H1 (cell line): ENCODE measurements at regions not wholly inside any gene's neighbourhood (a gene's known extent, or its start where the extent isn't known, plus 50 kb on each side); places are given as distances from the start of the nearest gene placed in this dataset.
"Not testable (repeated sequence)": the region's sequence is repeated elsewhere in the genome, so short reads cannot be mapped to it uniquely, and the experiment has no call there.

Experiments
- CTCF ChIA-PET: fragments of 300-600 bp; sonication (Branson Sonifier 250); formaldehyde crosslinking; loops from one replicate; lab custom pipeline; 2021; ENCODE audit not compliant: partially characterized antibody; lab: Charles Lee
- POLR2A ChIA-PET: fragments of 300-600 bp; sonication (Branson Sonifier 250); formaldehyde crosslinking; loops from one replicate; lab custom pipeline; 2021; ENCODE audit warnings: inconsistent platforms; ENCODE audit not compliant: partially characterized antibody; lab: Charles Lee
- DNase-seq, 2 experiments: peaks; one replicate each; pipeline versions ENCODE4 v3.0.0 to v3.0.0-alpha.2; 2010 to 2022; ENCODE audit warnings: low spot score in 2 of 2, low read depth in 1 of 2, mixed read lengths in 1 of 2
- FAIRE-seq: peaks from 2 replicates; lab custom pipeline; 2011; peaks lifted over from hg19 to GRCh38; lab: Jason Lieb, UNC
- H2AFZ ChIP-seq: 2 replicates; pipeline ENCODE4 v1.8.1; 2012; ENCODE audit warnings: low read length, inconsistent platforms
- H2AK5ac ChIP-seq: 2 replicates; pipeline ENCODE4 v1.6.1; 2013; ENCODE audit warnings: low read depth, low read length
- H2BK120ac ChIP-seq: replicated peaks from 2 replicates; pipeline ENCODE3; 2013; ENCODE audit warnings: low read depth, low read length, inconsistent platforms
- H2BK12ac ChIP-seq: 2 replicates; pipeline ENCODE4 v1.6.1; 2013; ENCODE audit warnings: low read depth, low read length
- H2BK15ac ChIP-seq: 2 replicates; pipeline ENCODE4 v1.6.1; 2013; ENCODE audit warnings: low read length
- H2BK20ac ChIP-seq: 2 replicates; pipeline ENCODE4 v1.6.1; 2013; ENCODE audit warnings: low read length
- H2BK5ac ChIP-seq: 2 replicates; pipeline ENCODE4 v1.6.1; 2013; ENCODE audit warnings: low read depth, low read length
- H3K14ac ChIP-seq: 2 replicates; pipeline ENCODE4 v1.6.1; 2013; ENCODE audit warnings: inconsistent platforms; ENCODE audit not compliant: insufficient read length
- H3K18ac ChIP-seq: 2 replicates; pipeline ENCODE4 v1.6.1; 2013; ENCODE audit warnings: low read length; ENCODE audit errors: extremely low read depth
- H3K23ac ChIP-seq: 2 replicates; pipeline ENCODE4 v1.6.1; 2013; ENCODE audit warnings: inconsistent platforms; ENCODE audit not compliant: insufficient read length
- H3K23me2 ChIP-seq: 2 replicates; pipeline ENCODE4 v1.6.1; 2013; ENCODE audit warnings: low read depth, low read length
- H3K27ac ChIP-seq: 2 replicates; pipeline ENCODE4 v1.6.1; 2011; ENCODE audit warnings: low read depth, low read length, inconsistent platforms
- H3K27me3 ChIP-seq, 4 experiments: replicated peaks in 1 of 4; 1 replicate in 1 of 4; 2 replicates in 3 of 4; pipeline versions ENCODE4 v1.6.1 to v1.8.1; 2011 to 2013; ENCODE audit warnings: low read length in 3 of 4, mild to moderate bottlenecking in 3 of 4, inconsistent platforms in 2 of 4, mixed read lengths in 2 of 4, moderate library complexity in 1 of 4; ENCODE audit not compliant: control insufficient read depth in 3 of 4, insufficient read depth in 3 of 4; ENCODE audit errors: extremely low read depth in 1 of 4
- H3K36me3 ChIP-seq, 4 experiments: 2 replicates each; pipeline versions ENCODE4 v1.6.1 to v1.8.1; 2011 to 2013; ENCODE audit warnings: mild to moderate bottlenecking in 4 of 4, low read length in 3 of 4, moderate library complexity in 2 of 4, control low read depth in 1 of 4, inconsistent platforms in 1 of 4; ENCODE audit not compliant: insufficient read depth in 4 of 4, control insufficient read depth in 2 of 4
- H3K4ac ChIP-seq: replicated peaks from 2 replicates; pipeline ENCODE3; 2013; ENCODE audit warnings: low read length, low read depth, mixed read lengths, inconsistent platforms; ENCODE audit not compliant: insufficient read length
- H3K4me1 ChIP-seq, 4 experiments: replicated peaks in 1 of 4; 1 replicate in 1 of 4; 2 replicates in 3 of 4; pipeline versions ENCODE4 v1.6.1 to v1.8.1; 2011 to 2013; ENCODE audit warnings: low read length in 3 of 4, inconsistent platforms in 2 of 4, mixed read lengths in 1 of 4; ENCODE audit not compliant: insufficient read depth in 4 of 4, control insufficient read depth in 3 of 4
- H3K4me2 ChIP-seq, 2 experiments: 2 replicates each; pipeline versions ENCODE4 v1.6.1 to v1.8.1; 2011 to 2013; ENCODE audit warnings: low read depth in 2 of 2, low read length in 2 of 2, control low read depth in 1 of 2, inconsistent platforms in 1 of 2, mild to moderate bottlenecking in 1 of 2; ENCODE audit not compliant: insufficient read depth in 1 of 2
- H3K4me3 ChIP-seq, 4 experiments: fragments of 200-600, 300-600 bp in 1 of 4; sonication (generic), shearing (Covaris generic), sonication (Bioruptor Twin) in 1 of 4; 2 replicates each; pipeline versions ENCODE4 v1.5.1 to v1.8.1; 2011 to 2016; ENCODE audit warnings: low read length in 4 of 4, low read depth in 3 of 4, control low read depth in 2 of 4, inconsistent platforms in 2 of 4, mild to moderate bottlenecking in 2 of 4, mixed read lengths in 1 of 4, moderate library complexity in 1 of 4; ENCODE audit not compliant: insufficient read depth in 2 of 4; ENCODE audit errors: extremely low read depth in 1 of 4
- H3K56ac ChIP-seq: replicated peaks from 2 replicates; pipeline ENCODE3; 2013; ENCODE audit warnings: low read depth, mild to moderate bottlenecking, mixed read lengths, low read length, inconsistent platforms; ENCODE audit not compliant: insufficient read length
- H3K79me1 ChIP-seq: 2 replicates; pipeline ENCODE4 v1.6.1; 2013; ENCODE audit warnings: low read depth, low read length, control low read depth
- H3K79me2 ChIP-seq, 2 experiments: 2 replicates each; pipeline versions ENCODE4 v1.6.1 to v1.8.1; 2012 to 2013; ENCODE audit warnings: low read length in 2 of 2, mild to moderate bottlenecking in 2 of 2, inconsistent platforms in 1 of 2; ENCODE audit not compliant: insufficient read depth in 2 of 2, control insufficient read depth in 1 of 2
- H3K9ac ChIP-seq, 4 experiments: replicated peaks in 1 of 4; 1 replicate in 1 of 4; 2 replicates in 3 of 4; pipeline versions ENCODE4 v1.6.1 to v1.8.1; 2011 to 2013; ENCODE audit warnings: low read depth in 3 of 4, low read length in 3 of 4, control low read depth in 2 of 4, mild to moderate bottlenecking in 2 of 4, moderate library complexity in 2 of 4, inconsistent platforms in 1 of 4; ENCODE audit errors: extremely low read depth in 1 of 4
- H3K9me3 ChIP-seq, 2 experiments: 2 replicates each; pipeline versions ENCODE4 v1.6.1 to v1.8.1; 2012 to 2013; ENCODE audit warnings: mild to moderate bottlenecking in 2 of 2, moderate library complexity in 2 of 2, control low read depth in 1 of 2, inconsistent platforms in 1 of 2, low read depth in 1 of 2, low read length in 1 of 2, mixed read lengths in 1 of 2; ENCODE audit not compliant: insufficient read depth in 2 of 2
- H4K20me1 ChIP-seq, 2 experiments: replicated peaks in 1 of 2; 2 replicates each; pipeline versions ENCODE3 to v1.8.1; 2011 to 2013; ENCODE audit warnings: inconsistent platforms in 2 of 2, low read length in 2 of 2, mild to moderate bottlenecking in 1 of 2; ENCODE audit not compliant: insufficient read depth in 2 of 2, control insufficient read depth in 1 of 2
- H4K5ac ChIP-seq: 2 replicates; pipeline ENCODE4 v1.6.1; 2013; ENCODE audit warnings: low read length, low read depth, mixed read lengths, inconsistent platforms; ENCODE audit not compliant: insufficient read length
- H4K8ac ChIP-seq: 2 replicates; pipeline ENCODE4 v1.8.0; 2013; ENCODE audit warnings: mild to moderate bottlenecking, moderate library complexity, low read length, inconsistent platforms; ENCODE audit not compliant: insufficient read depth; ENCODE audit errors: extremely low read depth
- H4K91ac ChIP-seq: replicated peaks from 2 replicates; pipeline ENCODE3; 2013; ENCODE audit warnings: low read length, mixed read lengths, inconsistent platforms; ENCODE audit not compliant: insufficient read length
- WGBS, 2 experiments: shearing (Covaris generic) in 1 of 2; methylation state at CpG; one replicate each; pipeline versions ENCODE4 v1.1.6 to v1.1.7; 2013 to 2015; ENCODE audit warnings: low lambda C conversion rate in 2 of 2, mixed read lengths in 2 of 2, inconsistent platforms in 1 of 2, low coverage in 1 of 2, missing lambda C conversion rate in 1 of 2; ENCODE audit not compliant: insufficient replicate concordance in 2 of 2, insufficient coverage in 1 of 2, insufficient read length in 1 of 2; ENCODE audit errors: extremely low coverage in 1 of 2, missing lambda C conversion rate in 1 of 2; 5-methylcytosine and 5-hydroxymethylcytosine counted together

- H3K23ac ChIP-seq, H2BK12ac ChIP-seq, H3K4ac ChIP-seq, H3K4me1 ChIP-seq, FAIRE-seq, H3K27ac ChIP-seq, H4K5ac ChIP-seq, H3K9ac ChIP-seq, H3K4me3 ChIP-seq, DNase-seq, H3K79me2 ChIP-seq, H2BK5ac ChIP-seq, H3K27me3 ChIP-seq, H2BK20ac ChIP-seq, H2BK120ac ChIP-seq, H2BK15ac ChIP-seq, H3K4me2 ChIP-seq, H3K36me3 ChIP-seq, H3K9me3 ChIP-seq, H4K20me1 ChIP-seq, H4K8ac ChIP-seq, H4K91ac ChIP-seq, H3K18ac ChIP-seq, H3K56ac ChIP-seq, H3K79me1 ChIP-seq, CTCF ChIA-PET, H3K14ac ChIP-seq, H3K23me2 ChIP-seq, H2AK5ac ChIP-seq, H2AFZ ChIP-seq: not testable (repeated sequence)
- POLR2A ChIA-PET: interaction anchor here (0.7 kb wide), 1 partner anchor 10 kb away, joined by 3 read pairs; no protein-coding TSS in a partner anchor
- WGBS, 2 experiments: 98% methylated on average over 16 of the region's 16 CpGs; no CpG with 5 or more reads in 1 of the 2 experiments
Observed at GRCh38 chr3:69480986-69481385, 95.1 kb upstream of the FRMD4B start.
